ENCODE measurements at regions not wholly inside any gene's neighbourhood (a gene's known extent, or its start where the extent isn't known, plus 50 kb on each side); places are given as distances from the start of the nearest gene placed in this dataset.

DNA sequence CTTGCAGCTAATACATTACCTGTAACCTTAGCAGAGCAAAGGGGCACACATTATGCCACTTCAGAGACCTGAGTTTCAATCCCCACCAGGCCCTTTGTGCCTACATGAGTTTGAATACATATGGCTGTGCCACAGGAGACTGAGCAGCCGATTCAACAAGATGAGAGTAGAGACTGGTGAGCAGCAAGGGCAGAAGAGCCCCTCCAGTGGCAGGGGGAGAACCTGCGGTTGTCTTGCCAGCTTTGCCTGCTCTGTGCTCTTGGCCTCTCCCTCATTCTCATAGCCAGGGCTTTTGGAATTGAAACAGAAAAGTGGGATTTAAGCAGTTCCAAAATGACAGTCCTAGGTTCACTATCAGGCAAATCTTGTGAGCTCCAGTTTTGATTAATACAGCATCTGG lies 52.3 kb upstream of the CLNK start:
- Histone ChIP-seq H3K36me3 (ENCODE audit: control insufficient read depth in 4 of 4, insufficient read depth in 3 of 4, low read depth in 1 of 4, low read length in 3 of 4) (no peaks in the 10 kb centered on the region), H3K4me3 (ENCODE audit: low read depth in 1 of 3, low read length in 3 of 3) (no peak overlapping the region), H3K9ac (ENCODE audit: low read depth in 1 of 2, low read length in 2 of 2) (no peak overlapping the region), H3K9me3 (ENCODE audit: control insufficient read depth in 4 of 4, low read length in 3 of 4) (no peaks in the 10 kb centered on the region), H3K27ac (ENCODE audit: low read depth in 1 of 2, low read length in 2 of 2) (no peak overlapping the region), H3K4me1 (ENCODE audit: control insufficient read depth in 4 of 4, insufficient read depth in 4 of 4, low read length in 3 of 4) (no peaks in the 10 kb centered on the region), H3K27me3 (ENCODE audit: control insufficient read depth in 4 of 4, insufficient read depth in 4 of 4, low read length in 3 of 4) (no peaks in the 10 kb centered on the region)
- TF ChIP-seq, protein P1, sequence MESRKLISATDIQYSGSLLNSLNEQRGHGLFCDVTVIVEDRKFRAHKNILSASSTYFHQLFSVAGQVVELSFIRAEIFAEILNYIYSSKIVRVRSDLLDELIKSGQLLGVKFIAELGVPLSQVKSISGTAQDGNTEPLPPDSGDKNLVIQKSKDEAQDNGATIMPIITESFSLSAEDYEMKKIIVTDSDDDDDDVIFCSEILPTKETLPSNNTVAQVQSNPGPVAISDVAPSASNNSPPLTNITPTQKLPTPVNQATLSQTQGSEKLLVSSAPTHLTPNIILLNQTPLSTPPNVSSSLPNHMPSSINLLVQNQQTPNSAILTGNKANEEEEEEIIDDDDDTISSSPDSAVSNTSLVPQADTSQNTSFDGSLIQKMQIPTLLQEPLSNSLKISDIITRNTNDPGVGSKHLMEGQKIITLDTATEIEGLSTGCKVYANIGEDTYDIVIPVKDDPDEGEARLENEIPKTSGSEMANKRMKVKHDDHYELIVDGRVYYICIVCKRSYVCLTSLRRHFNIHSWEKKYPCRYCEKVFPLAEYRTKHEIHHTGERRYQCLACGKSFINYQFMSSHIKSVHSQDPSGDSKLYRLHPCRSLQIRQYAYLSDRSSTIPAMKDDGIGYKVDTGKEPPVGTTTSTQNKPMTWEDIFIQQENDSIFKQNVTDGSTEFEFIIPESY (IDR thresholded peaks at IDR 0.05) = no peak
- no peak for TF ChIP-seq SP1 (IDR thresholded peaks at IDR 0.05)
- TF ChIP-seq NR2F2 (IDR thresholded peaks at IDR 0.05) = no peak
- no peak for TF ChIP-seq JUND (IDR thresholded peaks at IDR 0.05)
- TF ChIP-seq, protein P2, sequence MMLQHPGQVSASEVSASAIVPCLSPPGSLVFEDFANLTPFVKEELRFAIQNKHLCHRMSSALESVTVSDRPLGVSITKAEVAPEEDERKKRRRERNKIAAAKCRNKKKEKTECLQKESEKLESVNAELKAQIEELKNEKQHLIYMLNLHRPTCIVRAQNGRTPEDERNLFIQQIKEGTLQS (IDR thresholded peaks at IDR 0.05) = no peak
- no peak for TF ChIP-seq RXRA (IDR thresholded peaks at IDR 0.05)
- TF ChIP-seq TAF1 (conservative IDR thresholded peaks at IDR 0.05) = no peak
- TF ChIP-seq, protein P3, sequence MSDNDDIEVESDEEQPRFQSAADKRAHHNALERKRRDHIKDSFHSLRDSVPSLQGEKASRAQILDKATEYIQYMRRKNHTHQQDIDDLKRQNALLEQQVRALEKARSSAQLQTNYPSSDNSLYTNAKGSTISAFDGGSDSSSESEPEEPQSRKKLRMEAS (IDR thresholded peaks at IDR 0.05) = no peak
- no peak for TF ChIP-seq EGR1 (IDR thresholded peaks at IDR 0.05; ENCODE audit: low read depth in 2 of 2)
- TF ChIP-seq FOXA2 (IDR thresholded peaks at IDR 0.05) = no peak
- no peak for DNase-seq (ENCODE audit: low spot score)
- WGBS = 63% methylated on average over 2 of the region's 2 CpGs

DNA sequence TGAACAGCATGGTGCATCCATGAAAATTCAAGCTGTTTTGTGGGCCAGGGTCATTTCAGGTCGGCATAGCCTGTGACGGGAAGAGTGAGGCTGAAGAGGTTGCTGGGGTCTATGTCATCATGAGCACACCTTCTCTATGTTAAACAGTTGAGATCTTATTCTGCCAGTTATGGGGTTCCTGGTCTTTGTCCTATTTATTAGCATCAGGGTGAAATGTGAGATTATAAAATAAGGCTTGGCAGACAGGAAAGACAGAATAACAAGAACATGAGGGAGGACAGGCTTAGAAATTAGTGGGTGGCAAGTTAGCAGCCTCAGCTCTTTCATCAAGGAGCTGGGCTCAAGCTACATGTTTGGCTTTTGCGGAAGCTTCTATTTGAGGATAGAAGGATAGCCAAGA lies 51.7 kb upstream of the CLNK start:
- no peaks in the 10 kb centered on the region for H3K4me1 ChIP-seq (ENCODE audit: control insufficient read depth in 4 of 4, insufficient read depth in 4 of 4, low read length in 3 of 4)
- H3K9me3 ChIP-seq (ENCODE audit: control insufficient read depth in 4 of 4, low read length in 3 of 4) = no peaks in the 10 kb centered on the region
- H3K4me3 ChIP-seq (ENCODE audit: low read depth in 1 of 3, low read length in 3 of 3) = no peak overlapping the region
- H3K27ac ChIP-seq (ENCODE audit: low read depth in 1 of 2, low read length in 2 of 2) = no peak overlapping the region
- 84% methylated on average over 3 of the region's 3 CpGs for WGBS
- H3K36me3 ChIP-seq (ENCODE audit: control insufficient read depth in 4 of 4, insufficient read depth in 3 of 4, low read depth in 1 of 4, low read length in 3 of 4) = no peaks in the 10 kb centered on the region
- H3K9ac ChIP-seq (ENCODE audit: low read depth in 1 of 2, low read length in 2 of 2) = no peak overlapping the region
- no peak for TF ChIP-seq NR2F2 (IDR thresholded peaks at IDR 0.05)
- TF ChIP-seq EGR1 (IDR thresholded peaks at IDR 0.05; ENCODE audit: low read depth in 2 of 2) = no peak
- no peak for TF ChIP-seq RXRA (IDR thresholded peaks at IDR 0.05)
- TF ChIP-seq RAD21 (IDR thresholded peaks at IDR 0.05) = no peak
- no peak for TF ChIP-seq FOXA2 (IDR thresholded peaks at IDR 0.05)
- TF ChIP-seq GABPA (IDR thresholded peaks at IDR 0.05 in 1 of 2, conservative IDR thresholded peaks at IDR 0.05 in 1 of 2) = no peak
- TF ChIP-seq, protein P4, sequence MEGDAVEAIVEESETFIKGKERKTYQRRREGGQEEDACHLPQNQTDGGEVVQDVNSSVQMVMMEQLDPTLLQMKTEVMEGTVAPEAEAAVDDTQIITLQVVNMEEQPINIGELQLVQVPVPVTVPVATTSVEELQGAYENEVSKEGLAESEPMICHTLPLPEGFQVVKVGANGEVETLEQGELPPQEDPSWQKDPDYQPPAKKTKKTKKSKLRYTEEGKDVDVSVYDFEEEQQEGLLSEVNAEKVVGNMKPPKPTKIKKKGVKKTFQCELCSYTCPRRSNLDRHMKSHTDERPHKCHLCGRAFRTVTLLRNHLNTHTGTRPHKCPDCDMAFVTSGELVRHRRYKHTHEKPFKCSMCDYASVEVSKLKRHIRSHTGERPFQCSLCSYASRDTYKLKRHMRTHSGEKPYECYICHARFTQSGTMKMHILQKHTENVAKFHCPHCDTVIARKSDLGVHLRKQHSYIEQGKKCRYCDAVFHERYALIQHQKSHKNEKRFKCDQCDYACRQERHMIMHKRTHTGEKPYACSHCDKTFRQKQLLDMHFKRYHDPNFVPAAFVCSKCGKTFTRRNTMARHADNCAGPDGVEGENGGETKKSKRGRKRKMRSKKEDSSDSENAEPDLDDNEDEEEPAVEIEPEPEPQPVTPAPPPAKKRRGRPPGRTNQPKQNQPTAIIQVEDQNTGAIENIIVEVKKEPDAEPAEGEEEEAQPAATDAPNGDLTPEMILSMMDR (IDR thresholded peaks at IDR 0.05; ENCODE audit: low read depth, low read length, missing input control) = no peak
- no peak for TF ChIP-seq FOXA1 (IDR thresholded peaks at IDR 0.05)
- no peak for TF ChIP-seq JUND (IDR thresholded peaks at IDR 0.05)
- no peak for TF ChIP-seq SP1 (IDR thresholded peaks at IDR 0.05)
- no peak for TF ChIP-seq HNF4A (conservative IDR thresholded peaks at IDR 0.05)
- no peaks in the 10 kb centered on the region for H3K27me3 ChIP-seq (ENCODE audit: control insufficient read depth in 4 of 4, insufficient read depth in 4 of 4, low read length in 3 of 4)
- no peak for DNase-seq (ENCODE audit: low spot score)

DNA sequence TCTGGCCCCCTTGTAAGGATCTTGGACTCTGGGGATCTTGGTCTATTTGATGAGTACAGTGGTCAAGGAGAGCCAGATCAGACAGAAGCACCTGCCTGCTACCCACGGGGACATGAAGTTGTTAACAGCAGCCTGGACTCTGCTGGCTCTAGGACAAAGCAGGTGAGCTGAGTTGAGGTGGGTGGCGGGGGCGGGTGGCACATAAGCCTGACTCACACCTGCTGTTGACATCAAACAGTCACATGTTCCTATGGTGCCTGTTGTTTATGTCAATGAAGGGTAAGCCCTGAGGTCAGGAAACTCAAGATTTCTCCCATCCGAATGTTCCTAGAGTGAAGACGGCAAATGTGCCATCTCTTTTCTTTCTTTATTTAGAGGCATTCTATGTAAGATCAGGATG lies 50.1 kb upstream of the CLNK start:
- Histone ChIP-seq H3K9me3 (ENCODE audit: control insufficient read depth in 4 of 4, low read length in 3 of 4) (no peaks in the 10 kb centered on the region), H3K9ac (ENCODE audit: low read depth in 1 of 2, low read length in 2 of 2) (no peak overlapping the region), H3K36me3 (ENCODE audit: control insufficient read depth in 4 of 4, insufficient read depth in 3 of 4, low read depth in 1 of 4, low read length in 3 of 4) (no peaks in the 10 kb centered on the region), H3K27me3 (ENCODE audit: control insufficient read depth in 4 of 4, insufficient read depth in 4 of 4, low read length in 3 of 4) (no peaks in the 10 kb centered on the region), H3K4me3 (ENCODE audit: low read depth in 1 of 3, low read length in 3 of 3) (no peak overlapping the region), H3K4me1 (ENCODE audit: control insufficient read depth in 4 of 4, insufficient read depth in 4 of 4, low read length in 3 of 4) (no peaks in the 10 kb centered on the region), H3K27ac (ENCODE audit: low read depth in 1 of 2, low read length in 2 of 2) (no peak overlapping the region)
- 71% methylated on average over 5 of the region's 5 CpGs for WGBS
- TF ChIP-seq, protein P3 (IDR thresholded peaks at IDR 0.05) = no peak
- TF ChIP-seq FOXA1 (IDR thresholded peaks at IDR 0.05) (no peak), YY1 (IDR thresholded peaks at IDR 0.05) (no peak), RAD21 (IDR thresholded peaks at IDR 0.05) (no peak)
- DNase-seq (ENCODE audit: low spot score) = no peak

Measured in liver (tissue), 8 donors.